ENCODE measurements at regions not wholly inside any gene's neighbourhood (a gene's known extent, or its start where the extent isn't known, plus 50 kb on each side); places are given as distances from the start of the nearest gene placed in this dataset.

- TF ChIP-seq CTCF (IDR thresholded peaks at IDR 0.05), result no peak
- no peak for TF ChIP-seq POLR2A (IDR thresholded peaks at IDR 0.05)
- no peak for TF ChIP-seq EP300 (IDR thresholded peaks at IDR 0.05)
Observed at GRCh38 chr4:104064646-104065577, 345.1 kb upstream of the TACR3 start.

All from ovary (tissue), 3 donors.